ENCODE measurements at regions not wholly inside any gene's neighbourhood (a gene's known extent, or its start where the extent isn't known, plus 50 kb on each side); places are given as distances from the start of the nearest gene placed in this dataset.

DNA sequence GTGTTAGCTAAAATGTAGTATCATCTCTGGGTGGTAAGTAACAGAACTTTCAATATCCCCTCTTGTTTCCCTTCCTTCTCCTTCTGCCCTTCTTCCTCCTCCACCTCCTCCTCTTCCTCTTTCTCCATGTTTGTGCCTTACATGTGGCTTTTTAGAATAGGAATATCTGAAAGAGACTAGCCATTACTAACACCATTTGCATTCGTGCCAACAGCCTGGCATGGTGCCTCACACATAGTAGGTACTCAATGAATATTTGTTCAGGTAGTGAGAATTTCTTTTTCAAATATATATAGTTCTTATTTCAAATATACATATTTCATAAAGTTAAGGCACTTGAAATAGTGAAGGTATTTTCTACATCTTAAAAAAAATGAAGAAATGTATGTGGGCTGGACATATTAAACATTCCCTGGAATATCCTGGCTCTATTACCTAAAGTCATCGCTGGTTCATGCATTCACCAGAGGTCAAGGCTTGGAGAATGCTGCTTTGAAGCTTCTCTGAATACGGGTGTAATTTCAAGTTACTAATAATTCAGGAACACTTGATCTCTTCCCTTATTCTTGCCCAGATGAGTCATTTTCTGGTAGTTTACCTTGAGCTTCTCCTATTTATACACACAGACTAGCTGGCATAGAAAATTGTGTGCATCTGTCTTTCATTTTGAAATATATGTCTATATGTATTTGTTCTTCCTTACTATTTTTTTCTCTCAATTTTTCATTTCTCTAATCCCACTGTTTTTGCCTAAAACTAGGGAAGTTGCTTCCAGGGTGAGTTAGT is 319.4 kb downstream of the TGFB2 start:
- TF ChIP-seq, protein P1, sequence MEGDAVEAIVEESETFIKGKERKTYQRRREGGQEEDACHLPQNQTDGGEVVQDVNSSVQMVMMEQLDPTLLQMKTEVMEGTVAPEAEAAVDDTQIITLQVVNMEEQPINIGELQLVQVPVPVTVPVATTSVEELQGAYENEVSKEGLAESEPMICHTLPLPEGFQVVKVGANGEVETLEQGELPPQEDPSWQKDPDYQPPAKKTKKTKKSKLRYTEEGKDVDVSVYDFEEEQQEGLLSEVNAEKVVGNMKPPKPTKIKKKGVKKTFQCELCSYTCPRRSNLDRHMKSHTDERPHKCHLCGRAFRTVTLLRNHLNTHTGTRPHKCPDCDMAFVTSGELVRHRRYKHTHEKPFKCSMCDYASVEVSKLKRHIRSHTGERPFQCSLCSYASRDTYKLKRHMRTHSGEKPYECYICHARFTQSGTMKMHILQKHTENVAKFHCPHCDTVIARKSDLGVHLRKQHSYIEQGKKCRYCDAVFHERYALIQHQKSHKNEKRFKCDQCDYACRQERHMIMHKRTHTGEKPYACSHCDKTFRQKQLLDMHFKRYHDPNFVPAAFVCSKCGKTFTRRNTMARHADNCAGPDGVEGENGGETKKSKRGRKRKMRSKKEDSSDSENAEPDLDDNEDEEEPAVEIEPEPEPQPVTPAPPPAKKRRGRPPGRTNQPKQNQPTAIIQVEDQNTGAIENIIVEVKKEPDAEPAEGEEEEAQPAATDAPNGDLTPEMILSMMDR (IDR thresholded peaks at IDR 0.05; ENCODE audit: low read length), result no peak
- TF ChIP-seq EZH2 (optimal IDR thresholded peaks at IDR 0.05; ENCODE audit: low read depth, low read length), result no peak

All from MM.1S (cell line).